ENCODE measurements at regions not wholly inside any gene's neighbourhood (a gene's known extent, or its start where the extent isn't known, plus 50 kb on each side); places are given as distances from the start of the nearest gene placed in this dataset.
"Not testable (repeated sequence)": the region's sequence is repeated elsewhere in the genome, so short reads cannot be mapped to it uniquely, and the experiment has no call there.

- DNase-seq (ENCODE audit: low spot score): no peak
- TF ChIP-seq, protein P1, sequence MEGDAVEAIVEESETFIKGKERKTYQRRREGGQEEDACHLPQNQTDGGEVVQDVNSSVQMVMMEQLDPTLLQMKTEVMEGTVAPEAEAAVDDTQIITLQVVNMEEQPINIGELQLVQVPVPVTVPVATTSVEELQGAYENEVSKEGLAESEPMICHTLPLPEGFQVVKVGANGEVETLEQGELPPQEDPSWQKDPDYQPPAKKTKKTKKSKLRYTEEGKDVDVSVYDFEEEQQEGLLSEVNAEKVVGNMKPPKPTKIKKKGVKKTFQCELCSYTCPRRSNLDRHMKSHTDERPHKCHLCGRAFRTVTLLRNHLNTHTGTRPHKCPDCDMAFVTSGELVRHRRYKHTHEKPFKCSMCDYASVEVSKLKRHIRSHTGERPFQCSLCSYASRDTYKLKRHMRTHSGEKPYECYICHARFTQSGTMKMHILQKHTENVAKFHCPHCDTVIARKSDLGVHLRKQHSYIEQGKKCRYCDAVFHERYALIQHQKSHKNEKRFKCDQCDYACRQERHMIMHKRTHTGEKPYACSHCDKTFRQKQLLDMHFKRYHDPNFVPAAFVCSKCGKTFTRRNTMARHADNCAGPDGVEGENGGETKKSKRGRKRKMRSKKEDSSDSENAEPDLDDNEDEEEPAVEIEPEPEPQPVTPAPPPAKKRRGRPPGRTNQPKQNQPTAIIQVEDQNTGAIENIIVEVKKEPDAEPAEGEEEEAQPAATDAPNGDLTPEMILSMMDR (IDR thresholded peaks at IDR 0.05): no peak
- no peak overlapping the region for H3K4me3 ChIP-seq
- no peak overlapping the region for H3K27ac ChIP-seq
These were observed 72.2 kb upstream of the BHLHE40 start for GRCh38 chr3:4907050-4907449.

GRCh38 chr3:4907643-4908432 lies 71.4 kb upstream of the BHLHE40 start:
- no peak for DNase-seq (ENCODE audit: low spot score)
- no peak overlapping the region for H3K4me3 ChIP-seq
- TF ChIP-seq, protein P1 (IDR thresholded peaks at IDR 0.05): no peak
- no peak overlapping the region for H3K27ac ChIP-seq

GRCh38 chr3:4908433-4909156 lies 70.6 kb upstream of the BHLHE40 start:
- DNase-seq (ENCODE audit: low spot score): no peak
- TF ChIP-seq, protein P1 (IDR thresholded peaks at IDR 0.05): no peak
- Histone ChIP-seq H3K4me3 (no peak overlapping the region), H3K27ac (no peak overlapping the region)

GRCh38 chr3:4914464-4914863 lies 64.8 kb upstream of the BHLHE40 start:
- Histone ChIP-seq H3K4me3 (no peak overlapping the region), H3K27ac (no peak overlapping the region)
- DNase-seq (ENCODE audit: low spot score): no peak
- TF ChIP-seq, protein P1 (IDR thresholded peaks at IDR 0.05): no peak

GRCh38 chr3:4921589-4921988 lies 57.6 kb upstream of the BHLHE40 start:
- H3K27ac ChIP-seq: not testable (repeated sequence)

GRCh38 chr3:4926892-4927291 lies 52.3 kb upstream of the BHLHE40 start:
- DNase-seq (ENCODE audit: low spot score): no peak
- no peak overlapping the region for H3K27ac ChIP-seq
- TF ChIP-seq, protein P1 (IDR thresholded peaks at IDR 0.05): no peak
- no peak overlapping the region for H3K4me3 ChIP-seq

More at GRCh38 chr3:4921589-4921988, 57.6 kb upstream of the BHLHE40 start:
- not testable (repeated sequence) for H3K4me3 ChIP-seq; DNase-seq (ENCODE audit: low spot score)

- H3K4me3 ChIP-seq: no peak overlapping the region
- no peak overlapping the region for H3K27ac ChIP-seq
- TF ChIP-seq, protein P1 (IDR thresholded peaks at IDR 0.05): no peak
- no peak for DNase-seq (ENCODE audit: low spot score)
These were observed 50.9 kb upstream of the BHLHE40 start for GRCh38 chr3:4928277-4928789.

Measured in coronary artery (tissue), 2 donors.